ENCODE measurements at regions not wholly inside any gene's neighbourhood (a gene's known extent, or its start where the extent isn't known, plus 50 kb on each side); places are given as distances from the start of the nearest gene placed in this dataset.

DNA sequence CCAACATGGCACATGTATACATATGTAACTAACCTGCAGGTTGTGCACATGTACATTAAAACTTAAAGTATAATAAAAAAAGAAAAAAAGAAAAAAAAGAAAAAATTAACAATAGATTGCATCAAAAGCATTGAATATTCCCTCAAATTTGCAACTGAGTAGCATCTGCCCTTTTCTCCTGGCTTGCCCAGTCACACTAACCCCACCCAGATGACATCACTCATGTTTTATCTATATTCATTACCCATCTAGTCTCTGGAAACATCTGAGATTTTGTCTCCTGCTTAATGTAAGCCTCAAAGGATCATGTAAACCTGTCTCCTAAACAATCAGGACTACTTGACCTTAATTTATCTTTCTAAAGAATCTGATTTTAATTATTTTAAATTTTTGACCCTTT lies 706.8 kb downstream of the CD109 start:
- TF ChIP-seq YY1 (IDR thresholded peaks at IDR 0.05; ENCODE audit: insufficient read depth, insufficient read length), result no peak
- no peak for TF ChIP-seq ZNF274 (IDR thresholded peaks at IDR 0.05; ENCODE audit: low read depth, low read length)

Measured in NT2/D1 (cell line).